HCT116 (cell line): ENCODE measurements at regions not wholly inside any gene's neighbourhood (a gene's known extent, or its start where the extent isn't known, plus 50 kb on each side); places are given as distances from the start of the nearest gene placed in this dataset.

Experiments used
- ATAC-seq: fragments of 200-7000 bp; cut with Tn5 transposase; 2 replicates; pipeline ENCODE4 v1.9.1; 2020; ENCODE audit warnings: mild to moderate bottlenecking, moderate library complexity
- BruUV-seq: library from RNA; stranded (reverse); fragments of 400-500 nt; replicated peaks from 2 replicates; lab custom pipeline; 2021; lab: Mats Ljungman, UMichigan
- CTCF ChIA-PET: fragments of 300-600 bp; sonication (Branson Sonifier 250); formaldehyde crosslinking; loops from one replicate; lab custom pipeline; 2021; ENCODE audit warnings: antibody characterized with exemption; lab: Charles Lee
- POLR2A ChIA-PET: fragments of 300-600, 350-600 bp; sonication (Branson Sonifier 250); formaldehyde crosslinking; loops from one replicate; lab custom pipeline; 2021; ENCODE audit warnings: antibody characterized with exemption; lab: Charles Lee
- RAD21 ChIA-PET, 2 experiments: fragments of 300-600 bp; sonication (Branson Sonifier 250); formaldehyde crosslinking; loops; one replicate each; lab custom pipeline; 2023; ENCODE audit warnings: low total read pairs in 2 of 2; ENCODE audit not compliant: uncharacterized antibody in 2 of 2, unreplicated experiment in 2 of 2, low non-redundant PET in 1 of 2; lab: Charles Lee
- DNase-seq: peaks from one replicate; pipeline ENCODE4 v3.0.0-alpha.2; 2010; ENCODE audit warnings: low read depth, low spot score
- H2AFZ ChIP-seq: fragments of 200-600 bp; shearing (Covaris generic), sonication (generic); 2 replicates; pipeline ENCODE4 v1.6.1; 2017; ENCODE audit warnings: low read depth, mixed run types, mixed read lengths, antibody characterized with exemption, low read length; ENCODE audit not compliant: poor library complexity, severe bottlenecking
- H3K27ac ChIP-seq: 2 replicates; pipeline ENCODE4 v1.5.1; 2012; ENCODE audit warnings: low read depth, low read length
- H3K27me3 ChIP-seq: fragments of 200-600 bp; sonication (generic); 2 replicates; pipeline ENCODE4 v1.6.1; 2016; ENCODE audit warnings: mixed run types, low read length, mixed read lengths; ENCODE audit not compliant: insufficient read depth
- H3K36me3 ChIP-seq, 2 experiments: fragments of 200-500 bp in 1 of 2; fragments of 200-600 bp in 1 of 2; sonication (Bioruptor generic) in 1 of 2; sonication (generic) in 1 of 2; 2 replicates each; pipeline versions ENCODE4 v1.5.1 to v1.6.1; 2014 to 2016; ENCODE audit warnings: low read length in 2 of 2, inconsistent platforms in 1 of 2, mixed read lengths in 1 of 2, mixed run types in 1 of 2; ENCODE audit not compliant: insufficient read depth in 2 of 2, control insufficient read depth in 1 of 2
- H3K4me1 ChIP-seq, 2 experiments: fragments of 200-600 bp in 1 of 2; sonication (generic) in 1 of 2; 2 replicates each; pipeline versions ENCODE4 v1.5.1 to v1.6.1; 2012 to 2017; ENCODE audit warnings: low read length in 2 of 2, inconsistent platforms in 1 of 2, mild to moderate bottlenecking in 1 of 2, mixed read lengths in 1 of 2, mixed run types in 1 of 2, moderate library complexity in 1 of 2; ENCODE audit not compliant: insufficient read depth in 2 of 2, control insufficient read depth in 1 of 2
- H3K4me2 ChIP-seq: fragments of 200-600 bp; sonication (generic); 2 replicates; pipeline ENCODE4 v1.6.1; 2017; ENCODE audit warnings: mixed run types, low read length, mixed read lengths
- H3K4me3 ChIP-seq, 2 experiments: fragments of 200-600 bp in 1 of 2; sonication (generic) in 1 of 2; replicated peaks in 1 of 2; 2 replicates each; pipeline ENCODE4 v1.5.1; 2011 to 2016; ENCODE audit warnings: low read length in 2 of 2, control low read depth in 1 of 2, low read depth in 1 of 2, mild to moderate bottlenecking in 1 of 2, mixed read lengths in 1 of 2, mixed run types in 1 of 2
- H3K79me2 ChIP-seq: fragments of 200-600 bp; sonication (generic); 2 replicates; pipeline ENCODE4 v1.6.1; 2017; ENCODE audit warnings: mild to moderate bottlenecking, mixed run types, low read length, moderate library complexity, mixed read lengths; ENCODE audit not compliant: insufficient read depth
- H3K9ac ChIP-seq: fragments of 200-600 bp; sonication (generic); 2 replicates; pipeline ENCODE4 v1.6.1; 2016; ENCODE audit warnings: low read length, mixed read lengths
- H3K9me2 ChIP-seq: fragments of 200-600 bp; sonication (generic), shearing (Covaris generic); 2 replicates; pipeline ENCODE4 v1.6.1; 2017; ENCODE audit warnings: mixed run types, mild to moderate bottlenecking, moderate library complexity; ENCODE audit not compliant: insufficient read depth
- H3K9me3 ChIP-seq, 2 experiments: fragments of 200-500 bp in 1 of 2; fragments of 200-600 bp in 1 of 2; sonication (Bioruptor generic) in 1 of 2; sonication (generic) in 1 of 2; 2 replicates each; pipeline ENCODE4 v1.6.1; 2014 to 2017; ENCODE audit warnings: low read length in 2 of 2, mixed read lengths in 2 of 2, inconsistent platforms in 1 of 2, low read depth in 1 of 2, mild to moderate bottlenecking in 1 of 2, mixed run types in 1 of 2, moderate library complexity in 1 of 2; ENCODE audit not compliant: control insufficient read depth in 1 of 2, insufficient read depth in 1 of 2
- H4K20me1 ChIP-seq: fragments of 200-600 bp; sonication (generic), shearing (Covaris generic); 2 replicates; pipeline ENCODE4 v1.6.1; 2017; ENCODE audit warnings: mixed run types, mild to moderate bottlenecking, moderate library complexity; ENCODE audit not compliant: insufficient read depth
- CEBPB ChIP-seq: IDR thresholded peaks from 2 replicates; pipeline ENCODE4 v1.6.1; 2012; ENCODE audit warnings: low read depth
- EGR1 ChIP-seq: IDR thresholded peaks from 2 replicates; pipeline ENCODE4 v1.6.1; 2012; ENCODE audit warnings: low read depth
- ELF1 ChIP-seq: IDR thresholded peaks from 2 replicates; pipeline ENCODE4 v1.6.1; 2012; ENCODE audit warnings: low read depth, borderline replicate concordance
- EZH2phosphoT487 ChIP-seq: fragments of 200-600 bp; IDR thresholded peaks from 2 replicates; pipeline ENCODE4 v1.6.1; 2018; ENCODE audit warnings: antibody characterized with exemption, borderline replicate concordance
- FOSL1 ChIP-seq: IDR thresholded peaks from 2 replicates; pipeline ENCODE4 v1.6.1; 2012; ENCODE audit warnings: low read depth
- JUND ChIP-seq: IDR thresholded peaks from 2 replicates; pipeline ENCODE4 v1.6.1; 2012
- MAX ChIP-seq: IDR thresholded peaks from 2 replicates; pipeline ENCODE4 v1.6.1; 2012
- POLR2A ChIP-seq: IDR thresholded peaks from 2 replicates; pipeline ENCODE4 v1.7.0; 2011; ENCODE audit warnings: borderline replicate concordance; ENCODE audit not compliant: insufficient read depth, insufficient read length; ENCODE audit errors: extremely low read depth
- POLR2AphosphoS5 ChIP-seq: IDR thresholded peaks from 2 replicates; pipeline ENCODE4 v1.6.1; 2011; ENCODE audit warnings: mild to moderate bottlenecking, low read depth, low read length, moderate library complexity
- RAD21 ChIP-seq: IDR thresholded peaks from 2 replicates; pipeline ENCODE4 v1.6.1; 2012; ENCODE audit warnings: low read depth, mild to moderate bottlenecking
- REST ChIP-seq: IDR thresholded peaks from 2 replicates; pipeline ENCODE4 v1.6.1; 2012; ENCODE audit warnings: low read depth
- SP1 ChIP-seq: IDR thresholded peaks from 2 replicates; pipeline ENCODE4 v1.6.1; 2012; ENCODE audit warnings: low read depth
- SRF ChIP-seq: IDR thresholded peaks from 2 replicates; pipeline ENCODE4 v1.6.1; 2012; ENCODE audit warnings: low read depth
- TCF7L2 ChIP-seq: IDR thresholded peaks from 2 replicates; pipeline ENCODE4 v1.7.0; 2011; ENCODE audit warnings: borderline replicate concordance, inconsistent platforms; ENCODE audit not compliant: insufficient read depth, insufficient read length; ENCODE audit errors: extremely low read depth
- YY1 ChIP-seq: IDR thresholded peaks from 2 replicates; pipeline ENCODE4 v1.6.1; 2011; ENCODE audit warnings: low read length, low read depth, moderate library complexity, mild to moderate bottlenecking; ENCODE audit not compliant: insufficient replicate concordance; ENCODE audit errors: extremely low read depth
- ZNF274 ChIP-seq: fragments of 200-500 bp; sonication (Bioruptor generic); IDR thresholded peaks from 2 replicates; pipeline ENCODE4 v1.6.1; 2014; ENCODE audit warnings: mild to moderate bottlenecking, low read depth, low read length, inconsistent platforms
- intact Hi-C: fragments of 100-400 bp; cut with micrococcal nuclease; formaldehyde crosslinking; loops from 2 replicates; pipeline ENCODE4 v1.10.0; 2022
- TF ChIP-seq, protein P1 (sequence below): IDR thresholded peaks from 2 replicates; pipeline ENCODE4 v1.6.1; 2011; ENCODE audit warnings: mild to moderate bottlenecking, low read length, moderate library complexity; ENCODE audit not compliant: insufficient replicate concordance; ENCODE audit errors: extremely low read depth

DNA sequence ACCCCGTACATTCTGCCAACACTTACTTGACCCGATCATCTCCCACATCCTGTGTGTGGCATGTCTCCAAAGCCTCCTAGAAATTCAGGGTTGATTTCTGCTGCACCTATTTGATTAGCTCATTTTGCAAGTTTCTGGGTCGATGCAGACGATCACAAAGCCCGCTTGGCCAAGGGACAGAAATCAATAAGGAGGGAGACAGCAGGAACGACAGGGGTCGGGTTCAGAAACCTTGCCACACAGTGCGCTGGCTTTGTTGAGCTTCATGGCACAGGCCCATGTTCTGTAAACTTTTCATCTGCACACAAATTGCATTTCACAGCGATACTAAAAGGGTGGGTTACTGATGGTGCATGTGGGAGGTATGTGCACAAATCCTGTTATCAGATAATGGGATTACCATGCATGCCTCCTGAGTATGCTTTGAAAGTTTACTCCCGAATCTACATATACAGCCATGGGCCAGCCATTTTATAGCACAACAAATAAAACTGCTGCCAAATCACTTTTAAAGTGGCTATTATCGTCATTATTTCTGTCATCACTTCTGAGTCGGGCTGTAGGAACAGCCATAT is 95.9 kb upstream of the ATP11B start (continued):
- TF ChIP-seq REST = no peak
- no peak for TF ChIP-seq RAD21
- no peak for TF ChIP-seq CEBPB
- TF ChIP-seq ELF1 = no peak
- no peak for TF ChIP-seq JUND

DNA sequence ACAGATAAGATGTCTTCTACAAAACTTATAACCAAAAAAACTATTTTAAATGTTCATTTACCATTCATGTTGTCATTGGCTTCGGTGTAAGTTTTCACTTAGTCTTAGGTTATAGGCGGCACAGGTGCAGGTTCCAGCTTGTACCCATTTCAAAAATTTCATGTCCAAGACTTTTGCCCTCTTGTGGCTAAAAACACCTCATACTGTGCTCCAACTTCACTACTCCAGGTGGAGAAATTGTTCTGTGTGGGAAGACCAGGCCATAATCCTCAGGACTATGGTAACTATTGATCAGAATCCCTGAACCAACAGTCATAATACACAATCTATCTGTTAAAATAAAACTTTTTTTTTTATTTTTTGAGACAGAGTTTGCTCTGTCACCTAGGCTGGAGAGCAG is 95.2 kb upstream of the ATP11B start:
- no peaks in the 10 kb centered on the region for H3K9me3 ChIP-seq
- CTCF ChIA-PET = no interaction called here
- TF ChIP-seq POLR2AphosphoS5 (no peak), POLR2A (no peak), FOSL1 (no peak), MAX (no peak), JUND (no peak), TCF7L2 (no peak), SP1 (no peak), REST (no peak), YY1 (no peak), ZNF274 (no peak), ELF1 (no peak), EGR1 (no peak), EZH2phosphoT487 (no peak), SRF (no peak)
- TF ChIP-seq, protein P1, sequence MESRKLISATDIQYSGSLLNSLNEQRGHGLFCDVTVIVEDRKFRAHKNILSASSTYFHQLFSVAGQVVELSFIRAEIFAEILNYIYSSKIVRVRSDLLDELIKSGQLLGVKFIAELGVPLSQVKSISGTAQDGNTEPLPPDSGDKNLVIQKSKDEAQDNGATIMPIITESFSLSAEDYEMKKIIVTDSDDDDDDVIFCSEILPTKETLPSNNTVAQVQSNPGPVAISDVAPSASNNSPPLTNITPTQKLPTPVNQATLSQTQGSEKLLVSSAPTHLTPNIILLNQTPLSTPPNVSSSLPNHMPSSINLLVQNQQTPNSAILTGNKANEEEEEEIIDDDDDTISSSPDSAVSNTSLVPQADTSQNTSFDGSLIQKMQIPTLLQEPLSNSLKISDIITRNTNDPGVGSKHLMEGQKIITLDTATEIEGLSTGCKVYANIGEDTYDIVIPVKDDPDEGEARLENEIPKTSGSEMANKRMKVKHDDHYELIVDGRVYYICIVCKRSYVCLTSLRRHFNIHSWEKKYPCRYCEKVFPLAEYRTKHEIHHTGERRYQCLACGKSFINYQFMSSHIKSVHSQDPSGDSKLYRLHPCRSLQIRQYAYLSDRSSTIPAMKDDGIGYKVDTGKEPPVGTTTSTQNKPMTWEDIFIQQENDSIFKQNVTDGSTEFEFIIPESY = no peak

More for the DNA sequence above, 95.2 kb upstream of the ATP11B start:
- no TSS peak for BruUV-seq
- H3K27ac ChIP-seq = no peak overlapping the region
- H3K79me2 ChIP-seq = no peaks in the 10 kb centered on the region
- H3K4me3 ChIP-seq = no peak overlapping the region
- no peak overlapping the region for H3K9ac ChIP-seq
- ATAC-seq (peak; percentile 57), DNase-seq (no peak)
- intact Hi-C loops = no loop called here
- no peaks in the 10 kb centered on the region for H3K27me3 ChIP-seq
- H2AFZ ChIP-seq = no peak overlapping the region
- no peaks in the 10 kb centered on the region for H4K20me1 ChIP-seq
- no peaks in the 10 kb centered on the region for H3K36me3 ChIP-seq
- RAD21 ChIA-PET = no interaction called here
- no peaks in the 10 kb centered on the region for H3K4me1 ChIP-seq
- POLR2A ChIA-PET = no interaction called here
- H3K9me2 ChIP-seq = no peaks in the 10 kb centered on the region
- no peak overlapping the region for H3K4me2 ChIP-seq
